GM12874 (cell line): ENCODE measurements at regions not wholly inside any gene's neighbourhood (a gene's known extent, or its start where the extent isn't known, plus 50 kb on each side); places are given as distances from the start of the nearest gene placed in this dataset.

Experiments used
- TF ChIP-seq, protein P1 (sequence below): IDR thresholded peaks from 2 replicates; pipeline ENCODE4 v1.5.1; 2011; ENCODE audit warnings: low read depth, mild to moderate bottlenecking, control low read depth, low read length, moderate library complexity; ENCODE audit not compliant: insufficient read depth

DNA sequence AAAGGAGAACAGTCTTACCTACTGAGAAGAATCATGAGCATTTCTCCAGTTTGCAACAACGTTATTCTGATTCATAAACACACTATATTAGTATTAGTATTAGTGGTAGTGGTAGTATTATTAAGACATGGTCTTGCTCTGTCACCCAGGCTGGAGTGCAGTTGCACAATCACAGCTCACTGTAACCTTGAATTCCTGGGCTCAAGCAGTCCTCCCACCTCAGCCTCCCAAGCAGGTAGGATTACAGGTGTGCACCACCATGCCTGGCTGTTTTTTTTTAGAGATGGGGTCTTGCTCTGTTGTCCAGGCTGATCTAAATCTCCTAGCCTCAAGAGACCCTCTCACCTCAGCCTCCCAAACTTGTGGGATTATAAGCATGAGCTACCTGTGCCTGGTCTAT lies 363.5 kb downstream of the SAMD5 start:
- TF ChIP-seq, protein P1, sequence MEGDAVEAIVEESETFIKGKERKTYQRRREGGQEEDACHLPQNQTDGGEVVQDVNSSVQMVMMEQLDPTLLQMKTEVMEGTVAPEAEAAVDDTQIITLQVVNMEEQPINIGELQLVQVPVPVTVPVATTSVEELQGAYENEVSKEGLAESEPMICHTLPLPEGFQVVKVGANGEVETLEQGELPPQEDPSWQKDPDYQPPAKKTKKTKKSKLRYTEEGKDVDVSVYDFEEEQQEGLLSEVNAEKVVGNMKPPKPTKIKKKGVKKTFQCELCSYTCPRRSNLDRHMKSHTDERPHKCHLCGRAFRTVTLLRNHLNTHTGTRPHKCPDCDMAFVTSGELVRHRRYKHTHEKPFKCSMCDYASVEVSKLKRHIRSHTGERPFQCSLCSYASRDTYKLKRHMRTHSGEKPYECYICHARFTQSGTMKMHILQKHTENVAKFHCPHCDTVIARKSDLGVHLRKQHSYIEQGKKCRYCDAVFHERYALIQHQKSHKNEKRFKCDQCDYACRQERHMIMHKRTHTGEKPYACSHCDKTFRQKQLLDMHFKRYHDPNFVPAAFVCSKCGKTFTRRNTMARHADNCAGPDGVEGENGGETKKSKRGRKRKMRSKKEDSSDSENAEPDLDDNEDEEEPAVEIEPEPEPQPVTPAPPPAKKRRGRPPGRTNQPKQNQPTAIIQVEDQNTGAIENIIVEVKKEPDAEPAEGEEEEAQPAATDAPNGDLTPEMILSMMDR = no peak

DNA sequence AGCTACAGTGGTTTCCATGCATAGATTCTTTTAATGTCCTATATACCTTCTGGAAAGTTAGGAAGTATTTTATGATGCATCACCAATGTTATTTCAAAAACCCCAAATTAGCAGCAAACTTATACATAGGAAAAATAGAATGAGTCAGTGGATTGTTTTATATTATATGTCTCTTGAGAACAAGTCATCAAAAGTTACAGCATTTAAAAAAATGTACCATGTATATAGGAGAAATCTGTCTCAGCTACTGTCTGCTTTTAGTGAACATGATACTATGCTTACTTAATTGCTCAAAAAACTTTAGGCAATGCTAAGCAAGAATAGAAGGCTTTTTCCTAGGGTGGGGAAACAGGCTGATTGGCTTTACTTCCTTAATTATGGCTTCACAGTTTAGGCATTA lies 365.3 kb downstream of the SAMD5 start:
- TF ChIP-seq, protein P1 = no peak

DNA sequence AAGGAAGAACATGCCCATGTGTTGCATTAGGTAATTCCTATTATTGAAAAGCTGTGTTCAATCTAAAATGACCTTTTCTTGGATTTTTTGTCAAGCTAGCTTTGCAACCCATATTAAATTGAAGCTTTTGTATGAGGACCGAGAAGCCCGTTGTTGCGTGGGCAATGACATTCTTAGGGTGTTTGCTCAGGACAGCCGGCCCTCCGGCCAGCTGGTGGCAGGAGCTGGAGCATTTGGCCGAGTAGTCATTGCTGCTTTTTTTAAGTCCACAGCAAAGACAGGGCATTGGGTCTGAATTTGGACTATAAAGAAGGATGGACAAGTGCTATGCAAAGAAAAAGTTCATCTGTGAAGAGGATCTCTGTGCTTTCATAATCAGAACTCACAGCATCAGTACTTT lies 365.8 kb downstream of the SAMD5 start:
- TF ChIP-seq, protein P1 = no peak

DNA sequence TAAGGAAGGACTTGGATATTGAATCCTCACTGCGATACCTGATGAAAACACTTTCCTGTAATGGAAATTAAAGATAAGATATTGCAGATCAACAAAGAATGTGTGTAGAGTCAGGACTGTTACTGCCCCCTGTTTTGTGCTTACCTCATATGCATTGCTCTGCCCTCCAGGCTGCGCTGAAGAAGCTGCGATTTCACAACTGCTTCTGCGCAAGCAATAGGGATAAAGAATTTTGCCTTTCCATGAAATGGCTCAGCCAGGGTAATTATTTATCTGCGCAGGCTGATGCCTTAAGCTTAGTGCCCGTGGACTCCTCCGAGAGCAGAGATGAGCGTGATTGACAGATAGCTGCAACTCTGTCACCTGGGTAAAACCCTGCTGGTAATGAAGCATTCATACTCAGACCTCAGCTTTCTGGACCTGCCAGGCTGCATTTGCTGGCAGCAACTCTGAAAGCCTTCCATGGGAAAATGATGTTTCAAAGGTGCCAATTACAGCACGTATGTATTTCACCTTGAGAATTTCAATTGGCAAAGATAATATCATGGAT lies 370.6 kb downstream of the SAMD5 start:
- TF ChIP-seq, protein P1 = no peak

DNA sequence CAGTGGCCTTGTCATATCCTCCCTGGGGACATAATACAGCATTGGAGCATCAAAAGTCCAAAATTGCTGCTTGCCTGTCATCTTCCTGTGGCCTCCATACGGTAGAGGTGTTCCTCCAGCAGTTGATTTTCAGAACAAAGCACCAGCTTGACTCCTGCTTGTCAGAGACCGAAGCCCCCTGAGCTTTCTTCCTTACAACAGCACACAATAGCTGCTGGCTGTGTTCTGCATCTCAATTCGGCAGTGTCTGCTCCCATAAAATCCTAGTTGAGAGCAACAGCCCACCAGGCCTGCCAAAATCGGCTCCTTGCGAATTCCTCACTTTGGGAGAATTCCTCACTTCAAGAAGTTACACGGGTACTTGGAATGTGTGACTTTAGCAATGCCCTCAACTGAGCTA lies 372.9 kb downstream of the SAMD5 start:
- TF ChIP-seq, protein P1 = no peak

DNA sequence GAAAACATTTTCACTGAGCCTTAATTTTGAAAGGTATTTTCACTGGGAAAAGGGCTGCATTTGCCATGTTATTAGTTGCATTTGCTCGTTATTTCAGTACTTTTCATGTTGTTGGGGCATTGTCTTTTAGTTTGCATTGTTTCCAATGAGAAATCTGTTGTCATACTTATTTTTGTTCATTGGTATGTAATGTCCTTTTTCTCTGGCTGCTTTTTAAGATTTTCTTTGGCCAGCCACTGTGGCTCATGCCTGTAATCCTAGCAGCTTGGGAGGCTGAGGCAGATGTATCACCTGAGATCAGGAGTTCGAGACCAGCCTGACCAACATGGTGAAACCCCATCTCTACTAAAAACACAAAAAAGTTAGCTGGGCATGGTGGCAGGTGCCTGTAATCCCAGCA lies 379.9 kb downstream of the SAMD5 start:
- TF ChIP-seq, protein P1 = no peak

DNA sequence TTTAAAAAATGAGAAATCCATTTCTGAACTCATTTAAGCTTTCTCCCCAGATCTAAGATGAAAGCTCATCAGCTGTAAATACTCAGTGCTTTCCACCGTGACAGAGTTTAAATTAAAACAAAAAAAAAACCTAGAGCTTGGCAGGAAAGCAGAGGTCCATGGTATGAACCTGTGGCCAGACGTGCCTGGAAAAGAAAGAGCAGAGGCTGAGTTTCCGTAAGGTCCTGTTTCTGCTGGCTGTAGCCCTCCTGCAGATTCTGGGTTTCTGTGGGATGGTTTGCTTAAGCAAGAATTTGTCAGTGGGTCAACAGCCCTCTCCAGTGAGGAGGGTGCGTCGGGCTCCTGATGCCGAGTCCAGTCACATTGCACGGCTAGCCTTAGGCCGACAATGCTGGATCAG lies 383.2 kb downstream of the SAMD5 start:
- TF ChIP-seq, protein P1 = no peak
